NT2/D1 (cell line): ENCODE measurements at regions not wholly inside any gene's neighbourhood (a gene's known extent, or its start where the extent isn't known, plus 50 kb on each side); places are given as distances from the start of the nearest gene placed in this dataset.
"Not testable (repeated sequence)": the region's sequence is repeated elsewhere in the genome, so short reads cannot be mapped to it uniquely, and the experiment has no call there.

Experiments
- SUZ12 ChIP-seq: IDR thresholded peaks from 2 replicates; pipeline ENCODE4 v1.6.1; 2011; ENCODE audit not compliant: insufficient read length, insufficient read depth; ENCODE audit errors: extremely low read depth
- YY1 ChIP-seq: IDR thresholded peaks from 2 replicates; pipeline ENCODE4 v1.6.1; 2011; ENCODE audit not compliant: insufficient read length, insufficient read depth
- ZNF274 ChIP-seq: IDR thresholded peaks from 2 replicates; pipeline ENCODE4 v1.6.1; 2011; ENCODE audit warnings: mild to moderate bottlenecking, low read depth, low read length

DNA sequence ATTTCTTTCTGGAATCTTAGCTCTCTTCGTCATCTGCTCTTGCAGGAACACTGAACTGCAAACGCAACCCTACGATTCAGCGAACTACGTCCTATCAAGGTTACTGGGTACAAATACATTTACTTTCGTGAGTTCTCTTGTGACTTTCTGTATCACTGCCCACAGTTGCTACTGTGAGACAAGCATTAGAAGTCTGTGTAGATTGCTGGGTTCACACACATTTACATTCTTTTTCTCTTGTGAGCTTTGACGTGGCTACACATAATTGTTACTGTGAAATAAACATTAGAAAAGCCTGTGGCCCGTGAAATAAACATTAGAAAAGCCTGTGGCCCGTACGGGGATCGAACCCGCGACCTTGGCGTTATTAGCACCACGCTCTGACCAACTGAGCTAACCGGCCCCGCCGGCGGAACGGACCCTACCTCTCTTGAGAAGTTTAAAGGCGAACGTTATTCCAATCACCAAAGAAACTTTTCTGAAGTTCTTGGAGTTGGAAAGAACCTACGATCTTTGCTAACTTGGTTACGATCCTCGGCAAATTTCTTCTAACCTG, 61.2 kb upstream of the ZNF322 start:
- not testable (repeated sequence) for TF ChIP-seq SUZ12, ZNF274, YY1
